ENCODE measurements at regions not wholly inside any gene's neighbourhood (a gene's known extent, or its start where the extent isn't known, plus 50 kb on each side); places are given as distances from the start of the nearest gene placed in this dataset.

DNA sequence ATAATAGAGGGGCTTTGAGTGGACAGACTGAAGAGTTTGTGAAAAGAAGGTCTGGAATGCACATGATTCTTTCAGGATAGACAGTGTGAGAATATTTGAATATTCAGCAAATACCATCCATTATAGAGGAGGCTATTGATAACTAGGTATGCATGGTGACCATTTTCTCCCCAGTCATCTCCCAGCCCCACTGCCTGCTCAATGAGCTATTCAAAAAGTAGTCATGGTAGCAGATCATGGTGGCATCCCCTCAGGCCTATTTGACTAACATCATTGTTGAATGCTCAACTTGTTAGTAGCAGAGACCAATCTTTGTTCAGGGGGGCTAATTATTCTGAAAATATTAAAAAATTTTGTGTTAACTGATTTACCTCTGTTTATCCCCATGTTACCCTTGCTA is 311.6 kb downstream of the S1PR1 start:
- Mint-ChIP-seq H3K9me3 (no peaks in the 10 kb centered on the region), H3K36me3 (ENCODE audit: low read depth) (no peaks in the 10 kb centered on the region), H3K4me3 (no peak overlapping the region), H3K27me3 (peaks cover 3% of the 10 kb centered on the region), H3K27ac (no peak overlapping the region), H3K4me1 (no peaks in the 10 kb centered on the region)
- TF ChIP-seq, protein P1, sequence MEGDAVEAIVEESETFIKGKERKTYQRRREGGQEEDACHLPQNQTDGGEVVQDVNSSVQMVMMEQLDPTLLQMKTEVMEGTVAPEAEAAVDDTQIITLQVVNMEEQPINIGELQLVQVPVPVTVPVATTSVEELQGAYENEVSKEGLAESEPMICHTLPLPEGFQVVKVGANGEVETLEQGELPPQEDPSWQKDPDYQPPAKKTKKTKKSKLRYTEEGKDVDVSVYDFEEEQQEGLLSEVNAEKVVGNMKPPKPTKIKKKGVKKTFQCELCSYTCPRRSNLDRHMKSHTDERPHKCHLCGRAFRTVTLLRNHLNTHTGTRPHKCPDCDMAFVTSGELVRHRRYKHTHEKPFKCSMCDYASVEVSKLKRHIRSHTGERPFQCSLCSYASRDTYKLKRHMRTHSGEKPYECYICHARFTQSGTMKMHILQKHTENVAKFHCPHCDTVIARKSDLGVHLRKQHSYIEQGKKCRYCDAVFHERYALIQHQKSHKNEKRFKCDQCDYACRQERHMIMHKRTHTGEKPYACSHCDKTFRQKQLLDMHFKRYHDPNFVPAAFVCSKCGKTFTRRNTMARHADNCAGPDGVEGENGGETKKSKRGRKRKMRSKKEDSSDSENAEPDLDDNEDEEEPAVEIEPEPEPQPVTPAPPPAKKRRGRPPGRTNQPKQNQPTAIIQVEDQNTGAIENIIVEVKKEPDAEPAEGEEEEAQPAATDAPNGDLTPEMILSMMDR (IDR thresholded peaks at IDR 0.05) = no peak
- ATAC-seq (ENCODE audit: low read depth) = no peak
- POLR2A ChIA-PET = no interaction called here
- no peak for DNase-seq
- intact Hi-C loops (cut with micrococcal nuclease) = no loop called here
- CTCF ChIA-PET = no interaction called here

DNA sequence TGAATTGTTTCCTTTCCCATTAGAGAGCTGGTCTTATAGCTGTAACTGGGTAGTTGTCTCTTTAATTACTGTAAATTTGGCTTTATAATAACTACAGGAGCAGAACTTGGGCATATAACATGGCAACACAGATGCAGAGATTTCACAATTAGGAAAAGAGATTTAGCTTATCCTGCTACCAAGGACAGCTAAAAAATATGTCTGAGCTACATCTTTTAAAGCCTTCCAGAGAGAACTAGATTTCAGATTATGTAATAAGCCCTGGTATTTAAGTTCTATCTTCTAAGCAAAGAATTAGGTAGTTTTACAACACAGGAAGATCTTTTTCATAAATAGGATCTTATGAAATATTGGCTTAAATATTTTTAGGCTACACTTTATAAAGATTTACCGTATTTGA is 313.8 kb downstream of the S1PR1 start:
- no peaks in the 10 kb centered on the region for H3K4me1 Mint-ChIP-seq
- H3K9me3 Mint-ChIP-seq = no peaks in the 10 kb centered on the region
- H3K27me3 Mint-ChIP-seq = peaks cover 3% of the 10 kb centered on the region
- ChIA-PET CTCF (no interaction called here), POLR2A (no interaction called here)
- H3K36me3 Mint-ChIP-seq (ENCODE audit: low read depth) = no peaks in the 10 kb centered on the region
- H3K27ac Mint-ChIP-seq = no peak overlapping the region
- no peak for ATAC-seq (ENCODE audit: low read depth)
- TF ChIP-seq, protein P1 (IDR thresholded peaks at IDR 0.05) = no peak
- no peak overlapping the region for H3K4me3 Mint-ChIP-seq
- intact Hi-C loops (cut with micrococcal nuclease) = no loop called here
- DNase-seq = no peak

DNA sequence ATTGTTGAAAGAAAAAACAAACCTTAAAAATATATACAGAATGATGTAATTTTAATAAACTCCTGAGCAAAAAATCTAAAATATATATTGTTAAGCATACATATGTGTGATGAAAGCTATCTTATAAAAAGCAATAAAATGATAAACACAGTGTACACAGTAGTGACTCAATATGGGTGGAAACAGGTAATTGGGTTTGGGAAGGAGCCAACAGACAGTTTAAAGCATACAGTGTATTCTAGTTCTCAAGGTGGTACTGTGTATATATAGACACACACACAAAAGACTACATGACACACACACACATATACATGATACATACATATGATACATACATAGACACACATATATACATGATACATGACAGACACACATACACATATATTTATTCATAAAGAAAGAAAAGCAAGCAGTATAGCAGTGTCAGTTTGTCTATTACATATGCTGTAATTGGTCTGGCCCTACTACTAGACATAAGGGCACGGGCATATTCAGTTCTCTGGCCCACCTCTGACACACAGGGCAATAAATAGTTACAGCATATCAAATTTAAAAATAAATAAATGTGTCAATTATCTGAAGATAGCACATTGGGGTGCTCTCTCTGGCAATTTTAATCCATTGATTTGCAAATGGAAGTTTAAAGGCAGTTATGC is 330.2 kb downstream of the S1PR1 start:
- ATAC-seq (ENCODE audit: low read depth) (no peak), DNase-seq (no peak)
- TF ChIP-seq, protein P1 (IDR thresholded peaks at IDR 0.05) = no peak
- peaks cover 14% of the 10 kb centered on the region for H3K27me3 Mint-ChIP-seq
- peaks cover 6% of the 10 kb centered on the region for H3K9me3 Mint-ChIP-seq
- H3K27ac Mint-ChIP-seq = no peak overlapping the region
- POLR2A ChIA-PET = no interaction called here
- CTCF ChIA-PET = interaction anchor here (1.4 to 2.0 kb wide), 2 partner anchors 27 to 47 kb away, joined by 5 to 6 read pairs; no protein-coding TSS in a partner anchor
- no peaks in the 10 kb centered on the region for H3K4me1 Mint-ChIP-seq
- no peak overlapping the region for H3K4me3 Mint-ChIP-seq
- no peaks in the 10 kb centered on the region for H3K36me3 Mint-ChIP-seq (ENCODE audit: low read depth)
- intact Hi-C loops (cut with micrococcal nuclease) = loop anchor here (1.0 to 2.0 kb wide), 3 partner anchors 46 to 430 kb away; no protein-coding TSS in a partner anchor

DNA sequence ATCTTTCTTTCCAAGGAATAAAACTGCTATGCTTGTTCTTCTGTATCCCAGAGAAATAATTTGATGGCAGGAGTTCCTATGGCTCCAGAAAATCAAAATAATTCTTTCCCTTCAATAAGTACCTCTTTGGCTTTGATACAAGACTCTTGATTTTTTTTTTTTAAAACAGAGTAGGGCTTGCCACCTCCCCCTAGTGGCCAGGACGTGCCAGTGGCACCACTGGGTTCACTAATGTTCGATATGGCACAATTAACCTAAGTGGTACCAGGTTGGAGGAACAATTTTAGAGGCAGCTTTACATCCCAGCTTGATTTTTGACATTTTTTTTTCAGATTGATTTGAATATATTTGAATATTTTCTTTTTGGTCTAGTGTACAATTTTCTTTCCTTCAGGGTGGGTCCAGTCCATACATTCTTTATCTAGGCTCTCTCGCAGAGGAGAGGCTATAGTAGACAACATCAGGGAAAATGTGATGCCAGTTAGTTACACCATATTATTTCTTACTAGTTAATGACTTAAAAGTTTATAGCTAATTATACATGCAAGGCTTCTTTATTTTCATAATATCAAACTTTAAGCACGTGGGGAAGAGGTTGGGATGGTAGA is 330.9 kb downstream of the S1PR1 start:
- Mint-ChIP-seq H3K27ac (no peak overlapping the region), H3K4me1 (no peaks in the 10 kb centered on the region), H3K27me3 (peaks cover 14% of the 10 kb centered on the region), H3K36me3 (ENCODE audit: low read depth) (no peaks in the 10 kb centered on the region), H3K9me3 (peaks cover 6% of the 10 kb centered on the region), H3K4me3 (no peak overlapping the region)
- TF ChIP-seq, protein P1 (IDR thresholded peaks at IDR 0.05) = peak; percentile 99
- POLR2A ChIA-PET = no interaction called here
- ATAC-seq (ENCODE audit: low read depth) (peak; percentile 76), DNase-seq (peak; percentile 17)
- CTCF ChIA-PET = interaction anchor here (0.6 to 2.0 kb wide), 8 partner anchors 11 to 1893 kb away, joined by 3 to 7 read pairs (median 4); no protein-coding TSS in a partner anchor
- intact Hi-C loops (cut with micrococcal nuclease) = loop anchor here (1.0 to 2.0 kb wide), 4 partner anchors 47 to 647 kb away; no protein-coding TSS in a partner anchor

DNA sequence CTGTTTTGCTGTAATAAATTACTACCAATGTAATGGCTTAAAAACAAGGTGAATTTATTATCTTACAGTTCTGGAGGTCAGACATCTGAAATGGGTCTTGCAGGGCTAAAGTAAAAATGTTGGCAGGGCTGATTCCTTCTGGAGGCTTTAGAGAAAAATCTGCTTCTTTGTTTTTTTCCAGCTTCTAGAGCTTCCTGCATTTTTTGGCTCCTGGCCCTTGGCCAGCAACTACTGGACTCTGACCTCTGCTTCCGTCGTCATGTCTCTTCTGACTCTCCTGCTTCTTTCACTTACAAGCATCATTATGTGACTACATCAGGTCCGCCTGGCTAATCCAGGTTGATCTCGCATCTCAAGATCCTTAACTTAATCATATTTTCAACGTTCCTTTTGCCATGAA is 350.9 kb downstream of the S1PR1 start:
- no peak for ATAC-seq (ENCODE audit: low read depth)
- DNase-seq = no peak
- CTCF ChIA-PET = no interaction called here
- Mint-ChIP-seq H3K27me3 (peaks cover 16% of the 10 kb centered on the region), H3K4me3 (no peak overlapping the region), H3K27ac (no peak overlapping the region), H3K9me3 (no peaks in the 10 kb centered on the region), H3K4me1 (no peaks in the 10 kb centered on the region), H3K36me3 (ENCODE audit: low read depth) (no peaks in the 10 kb centered on the region)
- POLR2A ChIA-PET = no interaction called here
- intact Hi-C loops (cut with micrococcal nuclease) = no loop called here
- TF ChIP-seq, protein P1 (IDR thresholded peaks at IDR 0.05) = no peak

Data from activated B cell treated with CpG ODN at 0.5 μM for 24 hours (primary cell).